CD4-positive, alpha-beta T cell treated with Interleukin-17A for 1 hour (primary cell): ENCODE measurements at regions not wholly inside any gene's neighbourhood (a gene's known extent, or its start where the extent isn't known, plus 50 kb on each side); places are given as distances from the start of the nearest gene placed in this dataset.

Experiments
- DNase-seq: peaks from one replicate; pipeline ENCODE4 v3.0.0-alpha.2; 2020

DNA sequence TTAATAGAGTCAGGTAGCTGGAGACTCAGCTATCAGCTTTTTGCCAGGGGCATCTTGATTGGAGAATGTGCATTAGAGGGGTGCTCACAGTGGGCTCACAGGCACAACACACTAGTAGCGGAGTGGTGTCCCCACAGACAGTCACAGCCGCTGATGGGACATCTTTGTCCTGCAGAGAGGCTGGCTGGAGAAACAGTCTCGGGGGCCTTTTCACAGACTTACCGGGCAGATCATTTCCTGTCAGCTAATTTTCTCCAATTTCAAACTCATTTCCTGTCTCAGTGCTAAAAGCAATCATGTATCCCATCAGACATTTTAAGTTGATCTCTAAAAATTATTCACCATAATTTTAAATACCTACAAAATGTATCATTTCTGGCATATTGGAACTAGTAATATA lies 562.6 kb downstream of the DCDC2C start:
- DNase-seq, result no peak

- DNase-seq, result no peak
Observed at GRCh38 chr2:4269885-4270284, 566.5 kb downstream of the DCDC2C start.

GRCh38 chr2:4272261-4272858 lies 569.0 kb downstream of the DCDC2C start:
- DNase-seq, result no peak

GRCh38 chr2:4278392-4278791 lies 575.0 kb downstream of the DCDC2C start:
- DNase-seq, result no peak

- no peak for DNase-seq
Observed at GRCh38 chr2:4279431-4279830, 576.1 kb downstream of the DCDC2C start.

DNA sequence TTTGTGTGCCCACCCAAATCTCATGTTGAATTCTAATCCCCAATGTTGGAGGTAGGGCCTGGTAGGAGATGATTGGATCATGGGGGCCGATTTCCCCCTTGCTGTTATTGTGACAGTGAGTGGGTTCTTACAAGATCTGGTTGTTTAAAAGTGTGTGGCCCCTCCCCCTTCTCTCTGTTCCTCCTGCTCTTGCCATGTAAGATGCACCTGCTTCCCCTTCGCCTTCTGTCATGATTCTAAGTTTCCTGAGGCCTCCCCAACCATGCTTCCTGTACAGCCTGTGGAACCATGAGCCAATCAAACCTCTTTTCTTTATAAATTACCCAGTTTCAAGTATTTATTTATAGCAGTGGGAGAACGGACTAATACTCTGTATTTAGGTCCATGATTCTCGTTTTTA lies 588.1 kb downstream of the DCDC2C start:
- no peak for DNase-seq

- no peak for DNase-seq
Observed at GRCh38 chr2:4295680-4296079, 592.3 kb downstream of the DCDC2C start.

DNA sequence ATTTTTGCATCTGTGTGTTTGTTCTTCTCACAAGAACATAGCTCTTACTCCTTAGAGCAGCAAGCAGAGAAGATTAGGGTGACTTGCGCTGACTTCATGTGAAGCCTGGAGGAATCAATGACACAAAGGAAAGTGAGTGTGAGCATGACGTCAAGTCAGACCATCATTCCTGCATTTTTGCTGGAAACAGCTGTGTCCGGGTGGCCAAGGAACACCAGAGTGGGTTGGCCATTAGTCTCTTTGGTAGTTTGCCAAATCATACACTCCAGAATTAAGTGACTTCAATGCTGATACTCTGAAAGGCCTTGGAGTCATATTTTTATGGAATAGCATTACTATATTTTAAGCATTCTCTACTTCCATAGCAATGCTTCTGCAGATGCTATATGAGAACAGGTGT lies 597.2 kb downstream of the DCDC2C start:
- DNase-seq, result no peak

GRCh38 chr2:4324531-4324930 lies 621.2 kb downstream of the DCDC2C start:
- DNase-seq, result no peak

DNA sequence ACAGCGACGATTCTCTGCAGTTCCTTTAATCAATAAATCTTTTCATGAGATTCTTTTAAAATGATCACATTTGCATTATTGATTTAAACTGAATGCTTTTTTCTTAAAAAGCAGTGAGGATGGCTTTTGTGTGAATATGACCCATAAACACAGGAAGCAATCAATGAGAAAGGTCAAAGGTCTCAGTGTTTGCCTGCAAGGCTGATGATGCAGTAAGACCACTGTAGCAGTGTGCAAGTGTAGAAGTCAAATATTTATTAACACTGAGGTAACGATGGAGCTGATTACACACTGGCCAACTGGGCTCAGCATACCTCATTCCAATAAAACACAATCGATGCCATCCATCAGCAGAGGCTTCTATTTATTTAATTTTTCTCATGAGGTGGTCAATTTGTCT lies 633.5 kb downstream of the DCDC2C start:
- DNase-seq, result no peak

GRCh38 chr2:4338345-4338744 lies 635.0 kb downstream of the DCDC2C start:
- no peak for DNase-seq

GRCh38 chr2:4340536-4340935 lies 637.2 kb downstream of the DCDC2C start:
- DNase-seq, result no peak

DNA sequence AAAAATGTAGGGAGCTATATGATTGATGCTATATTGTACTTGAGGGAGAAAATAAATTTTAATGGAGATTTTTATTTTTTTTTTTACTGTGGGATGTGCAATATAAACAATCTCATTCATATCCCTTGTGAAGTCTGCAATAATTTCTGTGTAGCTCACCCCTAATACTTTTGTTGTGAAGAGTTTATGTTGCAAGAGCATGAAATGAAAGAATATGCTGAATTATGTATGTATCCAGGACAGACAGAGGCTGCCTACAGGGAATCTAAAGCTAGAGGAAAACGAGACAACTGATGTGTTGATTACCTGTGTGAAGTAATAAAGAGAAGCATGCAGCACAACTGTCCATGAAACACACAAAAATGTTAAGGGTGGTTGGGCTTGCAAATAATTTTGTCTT lies 643.3 kb downstream of the DCDC2C start:
- no peak for DNase-seq

GRCh38 chr2:4353668-4354067 lies 650.3 kb downstream of the DCDC2C start:
- no peak for DNase-seq

- no peak for DNase-seq
Observed at GRCh38 chr2:4354164-4354563, 650.8 kb downstream of the DCDC2C start.

- DNase-seq, result no peak
Observed at GRCh38 chr2:4354678-4355077, 651.3 kb downstream of the DCDC2C start.

DNA sequence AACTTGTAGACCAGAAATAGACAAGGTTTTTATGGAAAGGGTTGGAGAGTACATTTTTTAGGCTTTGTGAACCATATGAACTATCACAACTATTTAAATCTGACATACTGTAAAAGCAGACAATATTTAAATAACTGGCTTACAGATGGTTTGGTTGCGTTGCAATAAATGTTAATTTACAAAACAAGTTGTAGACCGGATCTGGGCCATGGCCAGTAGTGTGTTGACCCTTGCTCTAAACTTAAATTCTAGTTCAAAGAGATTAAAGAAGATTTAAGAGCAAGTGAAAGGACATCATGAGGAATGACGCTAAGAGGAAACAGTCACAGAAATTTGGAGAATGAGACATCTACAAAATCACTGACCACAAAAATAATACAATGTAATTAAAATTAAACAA lies 652.7 kb downstream of the DCDC2C start:
- DNase-seq, result no peak

GRCh38 chr2:4356541-4356940 lies 653.2 kb downstream of the DCDC2C start:
- no peak for DNase-seq

- DNase-seq, result no peak
Observed at GRCh38 chr2:4357121-4357520, 653.7 kb downstream of the DCDC2C start.

DNA sequence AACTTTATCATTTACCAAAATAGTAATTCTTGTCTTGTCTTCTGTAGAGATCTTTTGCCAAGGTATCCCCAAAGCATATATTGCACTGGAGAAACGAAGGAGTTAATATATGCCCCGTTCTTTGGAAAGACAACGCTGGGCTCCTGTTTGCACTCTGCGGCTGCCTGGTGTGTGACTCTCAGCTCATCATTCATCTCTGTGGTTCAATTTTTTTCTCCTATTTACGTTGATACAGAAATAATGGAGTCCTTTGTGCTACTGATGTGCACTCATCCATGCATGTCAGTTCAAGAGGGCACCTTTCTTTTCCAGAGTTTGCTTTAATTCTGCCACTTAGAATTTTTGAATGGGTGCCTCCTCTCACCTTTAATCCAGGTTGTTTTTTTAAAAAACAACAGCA lies 655.5 kb downstream of the DCDC2C start:
- no peak for DNase-seq

DNA sequence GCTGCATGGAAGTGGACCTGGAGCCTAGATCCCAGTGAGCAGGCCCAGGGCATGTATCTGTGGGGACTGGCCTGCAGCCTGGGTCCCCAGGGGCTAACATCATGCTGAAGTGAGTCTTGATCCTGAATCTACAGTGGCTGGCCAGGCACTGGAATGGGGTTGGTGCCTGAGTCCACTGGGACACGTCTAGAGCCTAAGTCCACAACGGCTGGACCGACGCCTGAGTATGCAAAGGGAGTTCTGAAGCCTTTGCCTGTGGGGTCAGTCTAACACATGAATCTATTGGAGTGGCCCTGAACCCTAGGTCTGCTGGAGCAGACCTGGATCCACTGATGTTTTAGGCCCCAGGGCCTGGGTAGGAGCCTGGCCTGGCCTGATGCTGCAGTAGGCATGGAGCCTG lies 665.5 kb downstream of the DCDC2C start:
- no peak for DNase-seq

DNA sequence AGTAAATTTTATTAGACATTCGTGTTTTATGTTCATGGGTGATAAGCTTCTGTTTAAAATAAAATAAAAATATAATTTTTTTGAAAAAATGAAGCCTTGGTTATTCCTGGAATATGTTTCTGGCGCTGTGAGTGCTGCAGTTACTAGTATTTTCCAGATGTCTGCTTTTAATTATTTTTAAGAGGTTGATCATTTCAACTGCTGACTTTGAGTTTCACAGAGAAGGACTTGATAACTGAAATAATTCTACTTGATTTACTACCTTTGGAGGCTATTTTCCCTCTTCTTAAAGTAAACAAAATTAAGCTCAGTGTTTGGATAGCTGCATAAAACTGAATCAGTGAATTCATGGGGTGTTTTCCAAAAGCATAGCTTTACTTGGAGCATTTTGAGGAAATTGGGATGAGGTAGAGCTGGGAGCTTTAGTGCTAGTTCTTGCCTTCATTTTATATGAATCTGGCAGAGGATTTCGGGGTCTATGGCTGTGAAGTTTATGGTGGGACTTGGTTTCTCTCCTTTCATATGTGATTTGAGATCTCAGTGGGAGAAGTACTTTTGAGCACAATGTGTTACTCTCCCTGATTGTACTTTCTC lies 666.5 kb downstream of the DCDC2C start:
- DNase-seq, result no peak

- DNase-seq, result no peak
Observed at GRCh38 chr2:4370422-4371090, 667.2 kb downstream of the DCDC2C start.

DNA sequence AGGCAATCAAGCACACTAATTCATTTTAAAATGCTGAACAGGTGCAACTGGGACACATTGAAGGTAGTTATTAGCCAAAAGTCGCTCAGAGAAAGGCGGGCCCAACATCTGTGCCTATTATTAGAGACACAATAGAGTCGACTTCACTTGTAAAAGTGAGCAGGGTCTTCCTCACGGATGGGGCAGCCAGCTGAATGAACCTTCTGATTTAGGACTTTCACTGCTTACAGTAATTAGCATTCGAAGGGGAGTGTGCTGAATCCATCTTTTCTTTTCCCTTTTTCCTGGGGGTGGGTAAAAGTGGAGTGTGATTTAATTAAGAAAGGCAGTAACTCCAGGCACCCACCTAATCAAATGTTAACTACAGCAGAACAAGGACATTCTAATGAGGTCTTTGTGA lies 677.7 kb downstream of the DCDC2C start:
- no peak for DNase-seq

DNA sequence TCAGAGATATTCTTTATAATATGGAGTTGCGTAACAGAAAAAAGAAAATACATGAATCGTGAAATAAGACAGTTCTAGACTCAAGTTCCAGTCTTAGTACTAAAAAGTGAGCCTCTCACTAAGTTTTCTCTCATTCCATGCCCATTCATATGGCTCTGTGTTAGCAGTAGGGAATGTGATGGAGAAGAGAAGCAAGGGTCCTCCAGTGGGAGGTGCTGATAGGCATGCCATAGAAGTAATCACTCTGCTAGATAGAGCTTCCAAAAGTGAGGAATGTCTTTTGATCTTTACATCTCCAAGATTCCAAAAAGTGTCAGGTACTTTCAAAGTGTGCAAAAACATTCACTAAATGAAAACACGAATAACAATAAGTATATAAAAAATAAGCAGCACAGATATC lies 678.4 kb downstream of the DCDC2C start:
- DNase-seq, result no peak
